GM12878 (cell line): ENCODE measurements at regions not wholly inside any gene's neighbourhood (a gene's known extent, or its start where the extent isn't known, plus 50 kb on each side); places are given as distances from the start of the nearest gene placed in this dataset.

ENCODE experiments used
- ATAC-seq: fragments of 200-7000 bp; cut with Tn5 transposase; 3 replicates; pipeline ENCODE4 v1.9.1; 2020; ENCODE audit warnings: mild to moderate bottlenecking, moderate library complexity
- BruUV-seq: library from RNA; stranded (reverse); fragments of 400-500 nt; replicated peaks from 2 replicates; lab custom pipeline; 2021; lab: Mats Ljungman, UMichigan
- CTCF ChIA-PET: fragments of 300-600 bp; sonication (Branson Sonifier 250); formaldehyde crosslinking; extraction: SDS; loops from one replicate; lab custom pipeline; 2021; ENCODE audit warnings: inconsistent platforms; lab: Yijun Ruan, JAX
- POLR2A ChIA-PET: fragments of 350-600 bp; formaldehyde crosslinking; extraction: SDS; loops from one replicate; lab custom pipeline; 2021; ENCODE audit warnings: inconsistent platforms; lab: Charles Lee
- RAD21 ChIA-PET: fragments of 300-600 bp; sonication (Branson Sonifier 250); formaldehyde crosslinking; loops from one replicate; lab custom pipeline; 2023; ENCODE audit warnings: antibody characterized with exemption; ENCODE audit not compliant: unreplicated experiment; lab: Charles Lee
- SMC1A ChIA-PET: fragments of 300-600 bp; sonication (Branson Sonifier 250); formaldehyde crosslinking; loops from one replicate; lab custom pipeline; 2023; ENCODE audit not compliant: unreplicated experiment, uncharacterized antibody; lab: Charles Lee
- DNase-seq: peaks from one replicate; pipeline ENCODE4 v3.0.0-alpha.2; 2011; ENCODE audit warnings: low read depth, low spot score
- FAIRE-seq: peaks from 3 replicates; lab custom pipeline; 2011; peaks lifted over from hg19 to GRCh38; lab: Jason Lieb, UNC
- H2AFZ ChIP-seq: 2 replicates; pipeline ENCODE4 v1.6.0; 2011; ENCODE audit warnings: low read depth, low read length, control low read depth; ENCODE audit not compliant: control insufficient read depth
- H3K27ac ChIP-seq: 2 replicates; pipeline ENCODE4 v1.5.1; 2011; ENCODE audit warnings: control low read depth; ENCODE audit not compliant: control insufficient read depth, insufficient read depth
- H3K27me3 ChIP-seq, 2 experiments: replicated peaks in 1 of 2; 2 replicates each; pipeline versions ENCODE4 v1.6.0 to v1.6.1; 2011; ENCODE audit warnings: low read length in 1 of 2; ENCODE audit not compliant: control insufficient read depth in 2 of 2, insufficient read depth in 2 of 2
- H3K36me3 ChIP-seq, 2 experiments: 2 replicates each; pipeline ENCODE4 v1.5.1; 2011; ENCODE audit warnings: low read length in 1 of 2; ENCODE audit not compliant: control insufficient read depth in 2 of 2, insufficient read depth in 2 of 2
- H3K4me1 ChIP-seq: 2 replicates; pipeline ENCODE4 v1.6.1; 2011; ENCODE audit warnings: mild to moderate bottlenecking, low read length, moderate library complexity, mixed read lengths; ENCODE audit not compliant: control insufficient read depth, insufficient read depth
- H3K4me2 ChIP-seq: 2 replicates; pipeline ENCODE4 v1.6.0; 2011; ENCODE audit warnings: control low read depth; ENCODE audit not compliant: control insufficient read depth, insufficient read depth
- H3K4me3 ChIP-seq: fragments of 200-600 bp; sonication (generic); 2 replicates; pipeline ENCODE4 v1.5.1; 2016
- H3K79me2 ChIP-seq: 2 replicates; pipeline ENCODE4 v1.6.0; 2011; ENCODE audit warnings: low read length; ENCODE audit not compliant: control insufficient read depth, insufficient read depth
- H3K9ac ChIP-seq: 2 replicates; pipeline ENCODE4 v1.8.0; 2011; ENCODE audit warnings: low read length, control low read depth, mixed read lengths; ENCODE audit not compliant: control insufficient read depth, insufficient read depth
- H3K9me3 ChIP-seq: replicated peaks from 3 replicates; pipeline ENCODE4 v1.5.1; 2011; ENCODE audit warnings: mild to moderate bottlenecking, low read length; ENCODE audit not compliant: control insufficient read depth, insufficient read depth
- H4K20me1 ChIP-seq: 2 replicates; pipeline ENCODE4 v1.6.0; 2011; ENCODE audit not compliant: control insufficient read depth, insufficient read depth
- IRF5 ChIP-seq: fragments of 450-650 bp; IDR thresholded peaks from 2 replicates; pipeline ENCODE4 v1.6.1; 2017; ENCODE audit warnings: borderline replicate concordance
- JUNB ChIP-seq: IDR thresholded peaks from 2 replicates; pipeline ENCODE4 v1.6.1; 2016; ENCODE audit warnings: antibody characterized with exemption, mild to moderate bottlenecking
- NR2C2 ChIP-seq: IDR thresholded peaks from 2 replicates; pipeline ENCODE4 v1.6.1; 2011; ENCODE audit warnings: borderline replicate concordance, low read depth; ENCODE audit not compliant: control insufficient read depth, insufficient read length
- RAD51 ChIP-seq: fragments of 450-650 bp; IDR thresholded peaks from 2 replicates; pipeline ENCODE4 v1.6.1; 2016; ENCODE audit warnings: moderate library complexity, mild to moderate bottlenecking, inconsistent platforms
- REST ChIP-seq: IDR thresholded peaks from 2 replicates; pipeline ENCODE4 v1.6.1; 2012; ENCODE audit warnings: mild to moderate bottlenecking, low read depth, low read length
- in situ Hi-C: fragments of 300-500 bp; cut with MboI; formaldehyde crosslinking; loops from 9 replicates; pipeline ENCODE4 v1.14.3; 2018; ENCODE audit warnings: mixed read lengths
- intact Hi-C: fragments of 100-400 bp; cut with micrococcal nuclease; formaldehyde crosslinking; loops from one replicate; pipeline ENCODE4 v1.14.2; 2022; ENCODE audit not compliant: unreplicated experiment

- Histone ChIP-seq H3K36me3 (no peaks in the 10 kb centered on the region), H3K4me1 (no peaks in the 10 kb centered on the region), H3K9ac (no peak overlapping the region), H3K9me3 (no peaks in the 10 kb centered on the region), H2AFZ (no peak overlapping the region), H4K20me1 (no peaks in the 10 kb centered on the region), H3K4me3 (no peak overlapping the region), H3K27me3 (no peaks in the 10 kb centered on the region), H3K4me2 (no peak overlapping the region), H3K27ac (no peak overlapping the region), H3K79me2 (no peaks in the 10 kb centered on the region)
- CTCF ChIA-PET = no interaction called here
- SMC1A ChIA-PET = no interaction called here
- ATAC-seq (no peak), FAIRE-seq (no peak), DNase-seq (no peak)
- in situ Hi-C loops = no loop called here
- RAD21 ChIA-PET = no interaction called here
- BruUV-seq = no TSS peak
- POLR2A ChIA-PET = no interaction called here
- no peak for TF ChIP-seq RAD51
- TF ChIP-seq NR2C2 = no peak
- TF ChIP-seq IRF5 = no peak
- no peak for TF ChIP-seq REST
- TF ChIP-seq JUNB = no peak
- intact Hi-C loops = no loop called here
These were observed 907.4 kb upstream of the AMELY start for GRCh38 chrY:7818924-7819323.
